Gastroesophageal sphincter (tissue), 4 donors: ENCODE measurements at regions not wholly inside any gene's neighbourhood (a gene's known extent, or its start where the extent isn't known, plus 50 kb on each side); places are given as distances from the start of the nearest gene placed in this dataset.
"Not testable (repeated sequence)": the region's sequence is repeated elsewhere in the genome, so short reads cannot be mapped to it uniquely, and the experiment has no call there.

Source experiments
- ATAC-seq: fragments of 150-250 bp; one replicate; pipeline ENCODE4 v1.9.1; 2016; ENCODE audit warnings: mild to moderate bottlenecking, moderate library complexity
- H3K27ac ChIP-seq, 4 donors: fragments of 200-600 bp; sonication (generic) in 3 of 4; 1 replicate in 3 of 4; 2 replicates in 1 of 4; pipeline ENCODE4 v1.5.1; 2016 to 2019
- H3K27me3 ChIP-seq: fragments of 200-600 bp; sonication (generic); one replicate; pipeline ENCODE4 v1.5.1; 2019
- H3K36me3 ChIP-seq, 2 donors: fragments of 200-600 bp; sonication (generic); one replicate each; pipeline ENCODE4 v1.5.1; 2019; ENCODE audit warnings: control low read depth in 1 of 2
- H3K4me1 ChIP-seq, 3 donors: fragments of 200-600 bp; sonication (generic); 1 replicate in 2 of 3; 2 replicates in 1 of 3; pipeline ENCODE4 v1.5.1; 2016 to 2019; ENCODE audit warnings: control low read depth in 2 of 3
- H3K4me3 ChIP-seq, 2 donors: fragments of 200-600 bp; sonication (generic); one replicate each; pipeline ENCODE4 v1.5.1; 2019; ENCODE audit warnings: mild to moderate bottlenecking in 1 of 2, moderate library complexity in 1 of 2
- H3K9me3 ChIP-seq, 3 donors: fragments of 200-600 bp; sonication (generic); one replicate each; pipeline ENCODE4 v1.5.1; 2017 to 2019; ENCODE audit warnings: control low read depth in 2 of 3
- EP300 ChIP-seq: sonication (generic); formaldehyde crosslinking; IDR thresholded peaks from one replicate; pipeline ENCODE4 v1.6.1; 2017; ENCODE audit warnings: antibody characterized with exemption, mild to moderate bottlenecking
- POLR2A ChIP-seq, 2 donors: fragments of 450-650 bp; IDR thresholded peaks; one replicate each; pipeline ENCODE4 v1.6.1; 2017; ENCODE audit warnings: antibody characterized with exemption in 2 of 2, mild to moderate bottlenecking in 2 of 2, moderate library complexity in 1 of 2
- POLR2AphosphoS5 ChIP-seq: sonication (generic); formaldehyde crosslinking; IDR thresholded peaks from one replicate; pipeline ENCODE4 v1.6.1; 2017; ENCODE audit warnings: antibody characterized with exemption
- WGBS, 2 donors: methylation state at CpG; one replicate each; pipeline ENCODE4 v1.1.5; 2018; ENCODE audit warnings: low coverage in 1 of 2; 5-methylcytosine and 5-hydroxymethylcytosine counted together
- TF ChIP-seq, protein P1 (sequence below), 4 experiments: fragments of 200-600 bp in 2 of 4; fragments of 450-650 bp in 2 of 4; sonication (generic) in 1 of 4; IDR thresholded peaks; one replicate each; pipeline ENCODE4 v1.5.1; 2017 to 2019; ENCODE audit warnings: antibody characterized with exemption in 4 of 4, mild to moderate bottlenecking in 2 of 4, moderate library complexity in 2 of 4

DNA sequence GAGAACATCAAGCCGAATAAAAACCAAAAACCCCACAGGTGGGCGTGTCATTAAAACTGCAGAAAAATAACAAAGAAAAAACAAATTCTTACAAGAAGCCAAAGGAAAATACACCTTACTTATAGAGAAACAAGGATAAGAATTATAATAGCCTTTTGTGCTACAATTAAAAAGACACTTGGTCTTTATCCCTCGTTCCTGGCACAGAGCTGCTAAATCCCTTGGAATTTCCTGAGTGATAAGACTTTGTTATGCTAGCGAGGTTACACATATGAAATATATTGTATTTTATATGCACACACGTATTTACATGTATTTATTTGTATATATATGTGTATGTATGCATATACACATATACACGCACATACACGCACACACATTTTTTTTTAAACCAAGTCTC, 325.3 kb upstream of the TFPI start:
- Histone ChIP-seq H3K4me1 (no peaks in the 10 kb centered on the region), H3K27me3 (no peaks in the 10 kb centered on the region), H3K36me3 (no peaks in the 10 kb centered on the region), H3K4me3 (no peak overlapping the region), H3K27ac (no peak overlapping the region), H3K9me3 (no peaks in the 10 kb centered on the region)
- TF ChIP-seq POLR2A (IDR thresholded peaks at IDR 0.05) (no peak), EP300 (no peak), POLR2AphosphoS5 (no peak)
- TF ChIP-seq, protein P1, sequence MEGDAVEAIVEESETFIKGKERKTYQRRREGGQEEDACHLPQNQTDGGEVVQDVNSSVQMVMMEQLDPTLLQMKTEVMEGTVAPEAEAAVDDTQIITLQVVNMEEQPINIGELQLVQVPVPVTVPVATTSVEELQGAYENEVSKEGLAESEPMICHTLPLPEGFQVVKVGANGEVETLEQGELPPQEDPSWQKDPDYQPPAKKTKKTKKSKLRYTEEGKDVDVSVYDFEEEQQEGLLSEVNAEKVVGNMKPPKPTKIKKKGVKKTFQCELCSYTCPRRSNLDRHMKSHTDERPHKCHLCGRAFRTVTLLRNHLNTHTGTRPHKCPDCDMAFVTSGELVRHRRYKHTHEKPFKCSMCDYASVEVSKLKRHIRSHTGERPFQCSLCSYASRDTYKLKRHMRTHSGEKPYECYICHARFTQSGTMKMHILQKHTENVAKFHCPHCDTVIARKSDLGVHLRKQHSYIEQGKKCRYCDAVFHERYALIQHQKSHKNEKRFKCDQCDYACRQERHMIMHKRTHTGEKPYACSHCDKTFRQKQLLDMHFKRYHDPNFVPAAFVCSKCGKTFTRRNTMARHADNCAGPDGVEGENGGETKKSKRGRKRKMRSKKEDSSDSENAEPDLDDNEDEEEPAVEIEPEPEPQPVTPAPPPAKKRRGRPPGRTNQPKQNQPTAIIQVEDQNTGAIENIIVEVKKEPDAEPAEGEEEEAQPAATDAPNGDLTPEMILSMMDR (IDR thresholded peaks at IDR 0.05): no peak
- ATAC-seq: no peak
- 76 to 79% methylated on average over 7 of the region's 7 CpGs for WGBS, 2 donors

DNA sequence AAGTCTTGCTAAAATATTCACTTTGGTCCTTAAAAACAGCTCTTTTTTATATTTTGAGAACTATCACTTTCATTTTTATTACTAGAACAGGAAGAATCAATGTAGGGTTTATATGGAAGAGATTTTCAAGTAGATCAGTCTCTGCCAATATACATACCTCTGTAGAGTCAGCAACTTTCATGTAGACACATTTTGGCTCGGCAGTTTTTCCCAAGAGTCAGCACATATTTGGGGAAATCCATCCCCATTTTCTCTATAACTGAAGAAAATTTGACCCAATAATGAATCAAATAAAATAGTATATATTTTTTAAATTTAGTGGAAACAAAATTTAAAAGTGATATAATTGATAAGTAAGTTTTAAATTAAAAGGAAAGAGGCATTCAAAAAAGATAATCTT, 329.8 kb upstream of the TFPI start:
- H3K9me3 ChIP-seq: no peaks in the 10 kb centered on the region
- no peak for ATAC-seq
- no peak overlapping the region for H3K27ac ChIP-seq
- 83 to 89% methylated on average over 1 of the region's 1 CpG for WGBS, 2 donors
- no peaks in the 10 kb centered on the region for H3K36me3 ChIP-seq
- no peak overlapping the region for H3K4me3 ChIP-seq
- no peaks in the 10 kb centered on the region for H3K27me3 ChIP-seq
- TF ChIP-seq POLR2A (IDR thresholded peaks at IDR 0.05) (no peak), POLR2AphosphoS5 (no peak), EP300 (no peak)
- TF ChIP-seq, protein P1 (IDR thresholded peaks at IDR 0.05): no peak
- no peaks in the 10 kb centered on the region for H3K4me1 ChIP-seq

DNA sequence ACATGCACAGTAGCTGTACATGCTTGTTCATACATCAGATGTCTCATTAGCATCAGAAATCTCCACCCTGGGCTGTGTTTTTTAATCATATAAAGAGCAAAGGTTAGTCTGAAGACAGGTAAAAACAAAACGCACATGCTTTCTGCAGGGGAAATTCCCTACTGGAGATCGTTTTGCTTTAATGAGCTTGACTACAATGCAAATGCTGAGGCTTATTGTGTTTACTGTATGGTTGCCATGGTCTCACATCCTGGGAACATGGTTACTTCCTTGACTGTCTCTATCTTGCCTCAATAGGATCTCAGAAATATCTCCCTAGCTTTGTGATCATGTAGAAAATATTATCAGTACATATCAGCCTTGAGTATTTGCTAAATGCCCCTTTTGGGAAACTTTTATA, 336.5 kb upstream of the TFPI start:
- Histone ChIP-seq H3K9me3 (no peaks in the 10 kb centered on the region), H3K4me3 (no peak overlapping the region), H3K27ac (no peak overlapping the region), H3K4me1 (no peaks in the 10 kb centered on the region), H3K36me3 (no peaks in the 10 kb centered on the region), H3K27me3 (no peaks in the 10 kb centered on the region)
- WGBS, 2 donors: 52 to 55% methylated on average over 2 of the region's 2 CpGs
- ATAC-seq: no peak
- TF ChIP-seq POLR2A (IDR thresholded peaks at IDR 0.05) (no peak), EP300 (no peak), POLR2AphosphoS5 (no peak)
- TF ChIP-seq, protein P1 (IDR thresholded peaks at IDR 0.05): no peak

DNA sequence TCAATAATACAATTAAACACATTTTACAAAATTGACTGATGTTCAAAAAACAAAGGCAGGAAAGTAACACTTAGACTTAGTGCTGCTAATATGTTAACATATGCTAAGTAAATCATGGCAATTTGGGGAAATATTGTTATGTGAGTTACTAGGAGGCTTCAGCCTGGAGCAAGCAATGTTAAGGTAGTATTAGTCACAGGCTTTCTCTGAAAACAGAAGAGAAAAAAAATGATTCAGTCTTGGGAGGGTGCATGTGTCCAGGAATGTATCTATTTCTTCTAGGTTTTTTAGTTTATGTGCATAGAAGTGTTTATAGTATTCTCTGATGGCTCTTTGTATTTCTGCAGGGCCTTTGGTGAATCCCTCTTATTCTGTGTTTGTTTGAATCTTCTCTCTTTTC, 345.8 kb upstream of the TFPI start:
- Histone ChIP-seq H3K27ac (no peak overlapping the region), H3K9me3 (no peaks in the 10 kb centered on the region), H3K4me1 (no peaks in the 10 kb centered on the region), H3K27me3 (no peaks in the 10 kb centered on the region), H3K4me3 (no peak overlapping the region), H3K36me3 (no peaks in the 10 kb centered on the region)
- ATAC-seq: no peak
- TF ChIP-seq POLR2AphosphoS5: no peak
- TF ChIP-seq, protein P1 (IDR thresholded peaks at IDR 0.05): no peak

DNA sequence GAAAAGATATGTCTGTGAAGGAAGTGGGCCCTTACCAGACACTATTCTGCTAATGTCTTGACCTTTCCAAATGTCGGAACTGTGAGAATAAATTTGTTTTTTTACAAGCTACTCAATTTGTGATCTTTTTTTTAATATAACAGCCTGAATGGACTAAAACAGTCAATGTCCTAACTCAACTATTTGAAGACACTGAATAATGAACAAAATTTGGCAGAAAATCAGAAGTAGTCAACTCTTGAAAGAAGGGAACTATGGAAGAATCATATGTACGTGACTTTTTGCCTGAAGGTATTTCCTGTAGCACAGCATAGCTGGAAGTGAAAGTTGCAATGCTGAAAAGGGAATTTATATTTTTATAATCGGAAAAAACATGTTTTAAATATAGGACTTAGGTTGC, 351.8 kb upstream of the TFPI start:
- no peak overlapping the region for H3K27ac ChIP-seq
- H3K4me3 ChIP-seq: no peak overlapping the region
- H3K36me3 ChIP-seq: no peaks in the 10 kb centered on the region
- no peaks in the 10 kb centered on the region for H3K9me3 ChIP-seq
- TF ChIP-seq, protein P1 (IDR thresholded peaks at IDR 0.05): no peak
- TF ChIP-seq POLR2AphosphoS5: no peak
- TF ChIP-seq POLR2A (IDR thresholded peaks at IDR 0.05): no peak
- TF ChIP-seq EP300: no peak
- H3K27me3 ChIP-seq: no peaks in the 10 kb centered on the region
- H3K4me1 ChIP-seq: peaks cover 0 to 9% (median 0%) of the 10 kb centered on the region in 3 donors
- WGBS, 2 donors: 65 to 68% methylated on average over 3 of the region's 3 CpGs
- no peak for ATAC-seq

DNA sequence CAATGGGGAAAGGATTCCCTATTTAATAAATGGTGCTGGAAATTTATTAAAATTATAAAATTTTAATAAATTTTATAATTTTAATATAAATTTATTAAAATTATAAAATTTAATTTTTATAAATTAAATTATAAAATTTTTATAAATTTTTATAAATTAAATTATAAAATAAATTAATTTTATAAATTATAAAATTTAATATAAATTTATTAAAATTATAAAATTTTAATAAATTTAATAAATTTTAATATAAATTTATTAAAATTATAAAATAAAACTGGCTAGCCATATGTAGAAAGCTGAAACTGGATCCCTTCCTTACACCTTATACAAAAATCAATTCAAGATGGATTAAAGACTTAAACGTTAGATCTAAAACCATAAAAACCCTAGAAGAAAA, 356.7 kb upstream of the TFPI start:
- not testable (repeated sequence) for H3K27me3 ChIP-seq, H3K4me3 ChIP-seq, H3K9me3 ChIP-seq, H3K36me3 ChIP-seq, ATAC-seq, H3K27ac ChIP-seq, H3K4me1 ChIP-seq
- 80 to 100% methylated on average over 1 of the region's 1 CpG for WGBS, 2 donors
